ENCODE measurements at regions not wholly inside any gene's neighbourhood (a gene's known extent, or its start where the extent isn't known, plus 50 kb on each side); places are given as distances from the start of the nearest gene placed in this dataset.

DNA sequence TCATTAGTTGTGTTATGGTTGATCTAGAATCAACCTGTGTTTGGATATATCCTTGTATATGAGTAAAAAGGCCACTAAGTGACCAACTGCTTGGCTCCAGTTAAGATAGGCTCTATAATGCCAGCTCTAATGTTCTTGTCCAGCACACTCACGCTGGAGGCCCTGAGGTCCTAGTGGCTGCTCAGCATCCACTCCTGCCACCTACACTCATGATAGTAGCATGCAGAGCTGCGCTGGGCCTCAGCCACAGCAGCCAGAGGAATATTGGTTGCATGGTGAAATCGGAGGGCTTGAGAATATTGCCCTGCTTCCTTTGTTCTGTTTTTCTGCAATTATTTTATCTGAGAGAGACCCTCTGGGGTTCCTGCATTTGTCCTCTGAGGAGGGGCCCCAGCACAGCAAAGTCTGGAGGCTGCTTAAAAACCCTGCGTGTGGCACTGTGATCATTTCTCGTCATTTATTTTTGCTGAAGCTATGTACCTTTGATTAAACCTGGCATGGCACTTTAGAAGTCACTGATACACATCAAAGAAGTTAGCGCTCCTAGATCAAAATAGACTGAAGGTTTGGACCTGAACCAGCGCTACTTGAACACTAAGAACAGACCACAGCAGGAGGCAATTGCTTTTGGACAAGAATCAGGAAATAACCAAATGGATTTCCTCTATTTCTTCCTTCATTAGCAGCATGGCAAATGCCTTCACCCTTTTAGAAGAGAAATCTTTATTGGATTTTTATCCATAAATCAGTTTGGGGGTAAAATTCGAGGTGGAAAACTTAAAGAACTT is 398.4 kb upstream of the ID4 start:
- in situ Hi-C loops (cut with HindIII; ENCODE audit: low sequenced_read_pairs) = no loop called here
- H3K4me3 ChIP-seq (ENCODE audit: low read depth, low read length) = no peak overlapping the region
- DNase-seq (ENCODE audit: low read depth, low spot score) = peak; percentile 31
- TF ChIP-seq CTCF (IDR thresholded peaks at IDR 0.05; ENCODE audit: low read depth, low read length) = no peak

DNA sequence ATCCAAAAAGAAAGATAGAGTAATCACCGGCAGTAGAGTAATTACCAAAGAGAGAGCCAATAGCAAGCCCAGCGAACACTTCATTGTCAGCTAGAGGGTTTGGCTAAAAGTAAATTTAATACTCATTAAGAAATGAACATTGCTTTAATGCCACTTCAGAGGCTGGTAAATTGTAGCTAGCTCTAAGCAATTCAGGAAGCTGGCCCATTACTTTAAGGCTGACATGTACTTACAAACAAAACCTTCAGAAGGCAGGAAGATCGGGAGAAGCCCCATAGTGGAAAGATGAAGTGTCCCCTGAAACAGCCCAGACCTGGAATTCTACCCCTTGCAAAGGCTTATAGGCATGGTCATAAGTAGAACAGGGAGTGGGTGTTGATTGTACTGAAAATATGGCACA is 396.6 kb upstream of the ID4 start:
- no peak for DNase-seq (ENCODE audit: low read depth, low spot score)
- no peak for TF ChIP-seq CTCF (IDR thresholded peaks at IDR 0.05; ENCODE audit: low read depth, low read length)
- no peak overlapping the region for H3K4me3 ChIP-seq (ENCODE audit: low read depth, low read length)
- in situ Hi-C loops (cut with HindIII; ENCODE audit: low sequenced_read_pairs) = no loop called here

- in situ Hi-C loops (cut with HindIII; ENCODE audit: low sequenced_read_pairs) = no loop called here
- no peak for DNase-seq (ENCODE audit: low read depth, low spot score)
- no peak for TF ChIP-seq CTCF (IDR thresholded peaks at IDR 0.05; ENCODE audit: low read depth, low read length)
- no peak overlapping the region for H3K4me3 ChIP-seq (ENCODE audit: low read depth, low read length)
Measured at GRCh38 chr6:19443411-19443810, 393.8 kb upstream of the ID4 start.

DNA sequence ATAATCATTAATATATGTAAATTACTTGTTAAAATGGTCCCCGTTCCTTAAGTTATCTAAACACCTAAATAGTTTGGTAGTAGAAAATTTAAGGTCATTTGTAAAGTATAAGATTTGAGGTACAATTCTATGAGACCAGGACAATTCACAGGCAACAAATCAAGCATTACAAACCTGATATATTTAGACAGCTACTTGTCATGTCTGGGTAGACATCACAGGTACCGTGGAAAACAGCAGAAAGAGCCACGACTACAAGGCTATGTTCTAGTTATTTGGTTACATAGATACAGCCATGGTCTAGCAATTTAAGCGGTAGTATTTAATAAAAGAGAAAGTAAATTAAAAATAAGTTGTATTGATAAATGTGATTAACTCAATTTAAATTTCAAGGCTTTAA is 393.1 kb upstream of the ID4 start:
- peak; percentile 5 for DNase-seq (ENCODE audit: low read depth, low spot score)
- no peak for TF ChIP-seq CTCF (IDR thresholded peaks at IDR 0.05; ENCODE audit: low read depth, low read length)
- no peak overlapping the region for H3K4me3 ChIP-seq (ENCODE audit: low read depth, low read length)
- in situ Hi-C loops (cut with HindIII; ENCODE audit: low sequenced_read_pairs) = no loop called here

DNA sequence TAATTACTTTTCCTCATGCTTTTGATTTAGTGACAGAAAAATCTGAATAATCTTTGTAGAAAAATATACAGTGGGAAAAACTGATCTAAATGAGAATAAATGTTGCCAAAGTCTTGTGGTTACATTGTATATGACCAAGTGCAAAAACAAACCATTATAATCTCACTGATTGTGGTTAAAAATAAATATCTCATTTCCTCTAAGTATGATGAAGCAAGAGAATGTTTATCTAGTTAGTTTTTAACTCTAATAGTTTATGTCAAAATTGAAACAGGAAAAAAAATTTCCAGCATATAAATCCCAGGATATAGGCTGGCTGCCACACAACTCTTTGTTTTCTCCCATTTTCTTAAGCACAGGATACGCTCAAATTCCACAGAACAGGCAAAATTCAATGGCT is 392.7 kb upstream of the ID4 start:
- H3K4me3 ChIP-seq (ENCODE audit: low read depth, low read length) = no peak overlapping the region
- no peak for TF ChIP-seq CTCF (IDR thresholded peaks at IDR 0.05; ENCODE audit: low read depth, low read length)
- peak; percentile 41 for DNase-seq (ENCODE audit: low read depth, low spot score)
- in situ Hi-C loops (cut with HindIII; ENCODE audit: low sequenced_read_pairs) = no loop called here

GRCh38 chr6:19446570-19446969 is 390.6 kb upstream of the ID4 start:
- in situ Hi-C loops (cut with HindIII; ENCODE audit: low sequenced_read_pairs) = no loop called here

More at GRCh38 chr6:19446570-19446969, 390.6 kb upstream of the ID4 start:
- no peak for TF ChIP-seq CTCF (IDR thresholded peaks at IDR 0.05; ENCODE audit: low read depth, low read length)
- no peak overlapping the region for H3K4me3 ChIP-seq (ENCODE audit: low read depth, low read length)
- DNase-seq (ENCODE audit: low read depth, low spot score) = no peak

Measured in astrocyte of the spinal cord (primary cell).